Neural progenitor cell (in vitro differentiated cells): ENCODE measurements at regions not wholly inside any gene's neighbourhood (a gene's known extent, or its start where the extent isn't known, plus 50 kb on each side); places are given as distances from the start of the nearest gene placed in this dataset.

Source experiments
- CTCF ChIP-seq: fragments of 200-600 bp; sonication (generic); IDR thresholded peaks from 2 replicates; pipeline ENCODE4 v1.5.1; 2017; ENCODE audit warnings: antibody characterized with exemption, mild to moderate bottlenecking
- EZH2 ChIP-seq: fragments of 200-600 bp; sonication (generic); IDR thresholded peaks from 2 replicates; pipeline ENCODE4 v1.6.1; 2017; ENCODE audit warnings: antibody characterized with exemption, mild to moderate bottlenecking, moderate library complexity

- TF ChIP-seq EZH2 (no peak), CTCF (no peak)
Observed at GRCh38 chr17:62135742-62136141, 70.7 kb upstream of the MED13 start.
